ENCODE measurements at regions not wholly inside any gene's neighbourhood (a gene's known extent, or its start where the extent isn't known, plus 50 kb on each side); places are given as distances from the start of the nearest gene placed in this dataset.

- TF ChIP-seq SIN3A (conservative IDR thresholded peaks at IDR 0.05 in 1 of 2, IDR thresholded peaks at IDR 0.05 in 1 of 2; ENCODE audit: low read depth in 1 of 2, low read length in 2 of 2), result no peak
Observed at GRCh38 chr2:64232266-64232665, 88.0 kb upstream of the PELI1 start (continued).

Data from H1 (cell line).